Uterus (tissue), 2 donors: ENCODE measurements at regions not wholly inside any gene's neighbourhood (a gene's known extent, or its start where the extent isn't known, plus 50 kb on each side); places are given as distances from the start of the nearest gene placed in this dataset.

Source experiments
- POLR2A ChIP-seq, 2 donors: fragments of 450-650 bp; IDR thresholded peaks; one replicate each; pipeline ENCODE4 v1.6.1; 2016; ENCODE audit warnings: antibody characterized with exemption in 2 of 2, mild to moderate bottlenecking in 1 of 2, moderate library complexity in 1 of 2
- TF ChIP-seq, protein P1 (sequence below), 4 experiments: fragments of 200-600 bp in 2 of 4; fragments of 450-650 bp in 2 of 4; sonication (generic) in 2 of 4; IDR thresholded peaks; one replicate each; pipeline ENCODE4 v1.5.1; 2016 to 2019; ENCODE audit warnings: antibody characterized with exemption in 4 of 4, mild to moderate bottlenecking in 2 of 4, moderate library complexity in 1 of 4

DNA sequence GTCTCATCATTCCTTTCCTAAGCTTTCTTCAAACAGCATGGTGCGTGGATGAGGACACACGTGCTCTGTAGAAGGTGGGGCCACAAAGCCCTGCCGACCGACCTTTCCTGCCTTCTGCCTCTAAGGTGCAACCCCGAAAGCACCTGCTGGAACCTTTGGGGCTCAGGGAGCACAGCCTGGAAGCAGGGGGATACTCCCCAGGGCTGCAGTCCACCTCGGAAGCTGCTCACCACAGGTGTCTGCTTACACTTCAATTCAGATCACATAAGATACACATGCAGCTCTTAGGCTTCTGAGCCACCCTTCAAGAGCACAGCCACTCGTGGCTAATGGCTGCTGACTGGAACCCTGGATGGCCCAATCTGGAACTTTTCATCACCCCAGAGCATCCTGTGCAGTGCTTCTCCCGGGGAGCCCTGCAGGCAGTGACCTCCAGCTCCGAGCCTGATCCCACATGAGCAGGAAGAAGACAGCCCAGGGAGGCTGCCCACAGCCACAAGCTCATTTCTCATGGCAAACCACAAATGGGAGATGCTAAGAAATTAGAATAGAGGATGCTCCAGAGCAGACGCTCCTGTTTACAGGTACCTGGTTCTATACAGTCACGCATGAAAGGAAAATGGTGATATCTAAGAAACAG lies 162.3 kb upstream of the FOXF1 start:
- TF ChIP-seq, protein P1, sequence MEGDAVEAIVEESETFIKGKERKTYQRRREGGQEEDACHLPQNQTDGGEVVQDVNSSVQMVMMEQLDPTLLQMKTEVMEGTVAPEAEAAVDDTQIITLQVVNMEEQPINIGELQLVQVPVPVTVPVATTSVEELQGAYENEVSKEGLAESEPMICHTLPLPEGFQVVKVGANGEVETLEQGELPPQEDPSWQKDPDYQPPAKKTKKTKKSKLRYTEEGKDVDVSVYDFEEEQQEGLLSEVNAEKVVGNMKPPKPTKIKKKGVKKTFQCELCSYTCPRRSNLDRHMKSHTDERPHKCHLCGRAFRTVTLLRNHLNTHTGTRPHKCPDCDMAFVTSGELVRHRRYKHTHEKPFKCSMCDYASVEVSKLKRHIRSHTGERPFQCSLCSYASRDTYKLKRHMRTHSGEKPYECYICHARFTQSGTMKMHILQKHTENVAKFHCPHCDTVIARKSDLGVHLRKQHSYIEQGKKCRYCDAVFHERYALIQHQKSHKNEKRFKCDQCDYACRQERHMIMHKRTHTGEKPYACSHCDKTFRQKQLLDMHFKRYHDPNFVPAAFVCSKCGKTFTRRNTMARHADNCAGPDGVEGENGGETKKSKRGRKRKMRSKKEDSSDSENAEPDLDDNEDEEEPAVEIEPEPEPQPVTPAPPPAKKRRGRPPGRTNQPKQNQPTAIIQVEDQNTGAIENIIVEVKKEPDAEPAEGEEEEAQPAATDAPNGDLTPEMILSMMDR (IDR thresholded peaks at IDR 0.05) = no peak
- TF ChIP-seq POLR2A (IDR thresholded peaks at IDR 0.05) = no peak
